GM12865 (cell line): ENCODE measurements at regions not wholly inside any gene's neighbourhood (a gene's known extent, or its start where the extent isn't known, plus 50 kb on each side); places are given as distances from the start of the nearest gene placed in this dataset.

Experiments used
- DNase-seq: peaks from one replicate; pipeline ENCODE4 v3.0.0; 2010; ENCODE audit warnings: low read depth
- H3K4me3 ChIP-seq: 2 replicates; pipeline ENCODE4 v1.5.1; 2011; ENCODE audit warnings: mild to moderate bottlenecking, low read depth, low read length, control low read depth
- CTCF ChIP-seq: IDR thresholded peaks from 2 replicates; pipeline ENCODE4 v1.5.1; 2011; ENCODE audit warnings: low read length, control low read depth, low read depth, inconsistent platforms; ENCODE audit not compliant: insufficient read depth; ENCODE audit errors: missing control alignments

- TF ChIP-seq CTCF, result no peak
- DNase-seq, result no peak
- no peak overlapping the region for H3K4me3 ChIP-seq
Measured at GRCh38 chr4:27178061-27178460, 317.4 kb downstream of the STIM2 start.

DNA sequence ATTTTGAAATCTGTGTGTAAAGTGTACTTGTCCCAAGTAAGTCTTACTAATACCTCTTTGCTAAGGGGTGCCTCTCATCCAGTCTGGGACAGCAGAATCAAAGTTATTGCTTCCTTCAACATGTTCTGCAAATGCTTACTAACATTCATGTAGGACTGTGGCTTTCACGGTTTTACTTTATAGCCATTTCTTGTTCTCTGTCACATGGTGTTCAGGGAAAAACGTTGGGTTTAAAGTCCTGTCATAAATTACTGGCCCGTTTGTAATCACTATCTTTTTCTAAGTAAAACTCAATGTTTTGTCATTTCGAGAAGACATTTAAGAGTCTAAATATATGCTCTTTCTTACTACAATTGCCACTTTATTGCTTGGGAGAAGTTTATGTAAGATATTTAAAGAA is 321.1 kb downstream of the STIM2 start:
- no peak for TF ChIP-seq CTCF
- no peak for DNase-seq
- no peak overlapping the region for H3K4me3 ChIP-seq

GRCh38 chr4:27182211-27182610 is 321.6 kb downstream of the STIM2 start:
- H3K4me3 ChIP-seq, result no peak overlapping the region
- TF ChIP-seq CTCF, result no peak
- DNase-seq, result no peak

- TF ChIP-seq CTCF, result no peak
- DNase-seq, result no peak
- H3K4me3 ChIP-seq, result no peak overlapping the region
Measured at GRCh38 chr4:27184508-27185155, 324.0 kb downstream of the STIM2 start.

DNA sequence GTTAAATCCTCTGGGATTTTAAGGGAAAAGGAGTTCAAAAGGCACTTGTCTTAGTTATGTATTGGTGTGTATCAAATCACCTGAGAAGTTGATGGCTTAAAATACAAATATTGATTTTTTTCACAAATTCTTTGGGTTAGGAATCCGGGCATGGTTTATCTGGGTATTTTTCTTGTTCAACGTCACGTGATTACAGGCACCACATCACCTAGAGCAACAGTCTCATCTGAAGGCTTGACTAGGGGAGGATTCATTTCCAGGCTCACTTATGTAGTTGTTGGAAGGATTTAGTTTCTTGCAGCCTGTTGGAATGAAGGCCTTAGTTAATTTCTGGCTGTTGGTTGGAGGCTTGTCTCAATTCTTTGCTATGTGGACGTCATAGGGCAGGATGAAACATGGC is 326.1 kb downstream of the STIM2 start:
- H3K4me3 ChIP-seq, result no peak overlapping the region
- DNase-seq, result no peak
- TF ChIP-seq CTCF, result no peak

- TF ChIP-seq CTCF, result no peak
- H3K4me3 ChIP-seq, result no peak overlapping the region
- DNase-seq, result no peak
Measured at GRCh38 chr4:27187786-27188185, 327.1 kb downstream of the STIM2 start.

GRCh38 chr4:27189683-27190082 is 329.0 kb downstream of the STIM2 start:
- no peak overlapping the region for H3K4me3 ChIP-seq
- DNase-seq, result no peak
- no peak for TF ChIP-seq CTCF
